Occipital lobe (tissue), 1 donor: ENCODE measurements at regions not wholly inside any gene's neighbourhood (a gene's known extent, or its start where the extent isn't known, plus 50 kb on each side); places are given as distances from the start of the nearest gene placed in this dataset.
"Not testable (repeated sequence)": the region's sequence is repeated elsewhere in the genome, so short reads cannot be mapped to it uniquely, and the experiment has no call there.

Experiments
- DNase-seq: peaks from one replicate; lab custom pipeline; 2025; lab: John Stamatoyannopoulos, UW

- no peak for DNase-seq
Measured at GRCh38 chr13:21875116-21875515, 204.2 kb downstream of the FGF9 start.

GRCh38 chr13:21879263-21879914 is 208.5 kb downstream of the FGF9 start:
- no peak for DNase-seq

- DNase-seq = no peak
Measured at GRCh38 chr13:21882766-21883165, 211.9 kb downstream of the FGF9 start.

GRCh38 chr13:21883713-21884112 is 212.8 kb downstream of the FGF9 start:
- no peak for DNase-seq

- DNase-seq = no peak
Measured at GRCh38 chr13:21884299-21884909, 213.5 kb downstream of the FGF9 start.

- no peak for DNase-seq
Measured at GRCh38 chr13:21884965-21885567, 214.2 kb downstream of the FGF9 start.

GRCh38 chr13:21885714-21886224 is 214.9 kb downstream of the FGF9 start:
- DNase-seq = no peak

GRCh38 chr13:21889651-21890050 is 218.8 kb downstream of the FGF9 start:
- DNase-seq = no peak

- DNase-seq = not testable (repeated sequence)
Measured at GRCh38 chr13:21890220-21890619, 219.3 kb downstream of the FGF9 start.

- DNase-seq = no peak
Measured at GRCh38 chr13:21894091-21894490, 223.2 kb downstream of the FGF9 start.

GRCh38 chr13:21894703-21895699 is 224.1 kb downstream of the FGF9 start:
- no peak for DNase-seq

- DNase-seq = no peak
Measured at GRCh38 chr13:21895779-21896178, 224.9 kb downstream of the FGF9 start.

- DNase-seq = no peak
Measured at GRCh38 chr13:21897161-21897560, 226.3 kb downstream of the FGF9 start.

- no peak for DNase-seq
Measured at GRCh38 chr13:21898459-21898858, 227.6 kb downstream of the FGF9 start.

GRCh38 chr13:21898945-21899344 is 228.1 kb downstream of the FGF9 start:
- DNase-seq = no peak

GRCh38 chr13:21901336-21901735 is 230.5 kb downstream of the FGF9 start:
- no peak for DNase-seq

- DNase-seq = no peak
Measured at GRCh38 chr13:21901811-21902708, 231.2 kb downstream of the FGF9 start.

- no peak for DNase-seq
Measured at GRCh38 chr13:21902709-21903098, 231.8 kb downstream of the FGF9 start.

- DNase-seq = no peak
Measured at GRCh38 chr13:21905486-21905885, 234.6 kb downstream of the FGF9 start.

GRCh38 chr13:21909331-21909730 is 238.5 kb downstream of the FGF9 start:
- no peak for DNase-seq

GRCh38 chr13:21910546-21910945 is 239.7 kb downstream of the FGF9 start:
- no peak for DNase-seq
